NK-92 (cell line): ENCODE measurements at regions not wholly inside any gene's neighbourhood (a gene's known extent, or its start where the extent isn't known, plus 50 kb on each side); places are given as distances from the start of the nearest gene placed in this dataset.
"Not testable (repeated sequence)": the region's sequence is repeated elsewhere in the genome, so short reads cannot be mapped to it uniquely, and the experiment has no call there.

ENCODE experiments used
- DNase-seq: peaks from one replicate; lab custom pipeline; 2025; ENCODE audit not compliant: unreplicated experiment; lab: John Stamatoyannopoulos, UW

DNA sequence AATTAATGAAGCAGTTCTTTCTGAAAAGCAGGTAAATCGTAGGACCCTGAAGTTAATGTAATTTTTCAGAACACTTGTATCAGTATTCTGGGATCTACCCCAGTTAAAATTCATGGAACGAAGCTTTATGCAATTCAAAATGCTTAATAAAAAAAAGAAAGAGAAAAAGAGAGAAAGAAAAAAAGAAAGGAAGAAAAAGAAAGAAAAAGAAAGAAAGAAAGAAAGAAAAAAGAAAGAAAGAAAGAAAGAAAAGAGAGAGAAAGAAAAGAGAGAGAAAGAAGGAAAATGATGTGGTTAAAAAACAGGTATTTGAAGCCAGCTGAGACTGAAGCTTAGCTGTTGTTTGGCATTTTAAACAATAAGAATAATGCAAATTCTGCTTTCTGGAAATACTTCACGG lies 427.4 kb upstream of the AKR1E2 start:
- no peak for DNase-seq

DNA sequence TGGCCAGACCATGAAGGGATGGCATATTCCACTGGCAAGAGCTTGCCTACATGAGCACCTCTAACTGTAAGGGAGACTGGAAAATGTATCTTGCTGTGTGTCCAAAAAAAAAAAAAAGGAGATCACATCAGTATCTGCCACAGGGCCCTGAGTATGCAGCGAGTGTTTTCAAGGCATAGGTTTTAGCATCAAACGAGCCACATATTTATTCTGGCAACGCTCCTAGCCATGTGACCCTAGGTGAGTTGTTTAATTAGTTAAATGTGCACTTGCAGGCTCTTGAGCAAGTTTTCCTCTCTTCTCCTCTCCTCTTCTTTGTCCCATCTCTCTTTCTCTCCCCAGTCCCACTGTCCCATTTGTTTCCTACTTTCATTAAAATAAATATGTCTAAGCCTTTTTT lies 428.7 kb upstream of the AKR1E2 start:
- no peak for DNase-seq

DNA sequence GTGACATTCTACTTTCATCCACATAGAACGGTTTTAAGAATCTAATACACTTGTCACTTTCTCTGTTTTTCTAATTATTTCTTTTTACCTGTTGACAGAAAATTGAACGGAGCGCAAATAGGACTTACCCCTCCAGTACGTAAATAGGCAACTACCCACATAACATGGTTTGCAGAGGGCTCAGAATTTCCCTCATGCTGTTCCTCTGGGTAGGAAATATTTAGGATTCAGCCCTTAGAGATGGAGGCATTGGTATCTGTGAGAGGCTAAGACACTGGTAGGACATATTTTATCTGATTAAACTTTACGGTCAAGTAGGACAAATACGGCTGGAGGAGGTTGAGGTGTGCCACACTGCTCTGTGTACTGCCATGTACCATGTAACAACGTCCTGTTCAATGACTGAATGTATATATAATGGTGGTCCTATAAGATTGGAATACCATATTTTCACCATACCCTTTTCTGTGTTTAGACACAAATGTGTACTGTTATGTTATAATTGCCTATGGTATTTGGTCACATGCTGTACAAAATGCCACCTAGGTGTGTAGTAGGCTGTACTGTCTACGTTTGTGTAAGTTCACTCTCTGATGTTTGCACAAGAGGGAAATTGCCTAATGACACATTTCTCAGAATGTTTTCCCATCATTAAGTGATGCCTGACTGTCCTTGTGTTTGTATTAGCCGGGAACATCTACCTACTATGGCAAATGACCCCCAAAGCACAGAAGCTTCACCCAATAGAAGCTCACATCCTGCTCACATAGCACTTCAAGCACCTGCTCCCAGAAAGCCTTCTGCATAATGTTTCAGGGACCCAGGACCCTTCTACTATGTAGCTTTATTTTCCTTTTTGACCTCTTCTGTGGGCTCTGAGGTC lies 429.4 kb upstream of the AKR1E2 start:
- no peak for DNase-seq

DNA sequence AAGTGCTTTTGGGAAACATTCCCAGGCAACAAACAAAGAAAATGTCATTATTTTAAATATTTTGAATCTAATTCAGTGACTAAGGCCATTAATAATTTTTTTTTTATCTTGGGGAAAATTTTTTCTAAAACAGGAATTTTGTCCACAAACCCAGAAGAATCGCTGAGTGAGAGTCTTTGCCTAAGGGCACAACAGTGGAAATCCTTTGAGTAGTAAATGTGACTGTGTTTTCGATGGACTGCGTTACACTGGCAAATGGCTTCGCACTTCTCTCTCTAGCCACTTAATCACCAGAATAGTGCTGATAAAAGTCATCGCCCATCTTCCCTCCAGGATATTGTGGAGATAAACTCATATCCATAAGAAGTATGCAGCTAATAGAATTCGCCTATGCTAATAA lies 430.3 kb upstream of the AKR1E2 start:
- no peak for DNase-seq

DNA sequence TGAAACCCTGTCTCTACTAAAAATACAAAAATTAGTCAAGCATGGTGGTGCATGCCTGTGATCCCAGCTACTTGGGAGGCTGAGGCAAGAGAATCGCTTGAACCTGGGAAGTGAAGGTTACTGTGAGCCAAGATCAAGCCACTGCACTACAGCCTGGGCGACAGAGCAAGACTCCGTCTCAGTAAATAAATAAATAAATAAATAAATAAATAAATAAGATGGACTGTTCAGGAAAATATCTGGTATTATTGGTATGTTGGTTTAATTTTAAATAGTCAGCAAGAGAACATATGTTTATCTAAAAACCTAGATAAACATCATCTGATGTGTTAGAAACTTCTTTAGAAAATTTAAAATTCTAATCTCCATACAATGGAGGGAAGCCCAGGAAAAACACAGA lies 431.6 kb upstream of the AKR1E2 start:
- DNase-seq, result not testable (repeated sequence)

DNA sequence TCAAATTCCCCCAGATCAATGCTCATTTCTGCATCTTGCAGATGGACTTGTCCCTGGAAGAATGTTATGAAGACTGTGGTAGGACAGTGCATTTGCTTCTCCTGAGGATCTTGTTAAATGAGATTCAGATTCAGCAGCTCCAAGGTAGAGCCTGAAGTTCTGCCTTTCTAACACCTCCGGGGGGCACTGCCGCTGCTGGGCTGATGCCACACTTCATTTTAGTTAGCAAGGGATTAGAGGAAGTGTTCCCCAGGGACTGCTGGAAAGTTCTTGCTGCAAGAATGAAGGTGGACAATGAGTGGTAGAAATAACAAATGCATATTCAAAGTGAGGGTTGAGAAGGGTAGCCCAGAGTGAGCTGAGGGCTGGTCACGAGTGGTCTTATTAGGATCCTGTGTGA lies 434.3 kb upstream of the AKR1E2 start:
- no peak for DNase-seq

DNA sequence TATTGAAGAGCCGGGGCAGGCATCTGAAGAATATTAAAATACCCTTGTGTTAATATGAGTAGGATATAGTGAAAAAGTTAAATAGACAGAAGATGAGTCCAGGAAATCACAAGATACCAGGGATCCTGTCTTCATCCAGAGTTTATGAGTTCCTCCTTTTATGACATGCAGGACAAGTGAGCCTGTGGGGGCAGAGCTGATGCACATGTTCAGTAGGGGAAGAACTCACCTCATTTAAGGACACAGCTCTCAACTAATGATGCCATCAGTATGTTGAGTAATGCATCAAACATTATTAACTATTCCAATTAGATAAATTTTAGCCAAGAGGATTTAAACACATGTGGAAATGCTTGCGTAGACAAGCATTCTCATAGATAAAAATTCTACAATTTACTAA lies 435.8 kb upstream of the AKR1E2 start:
- no peak for DNase-seq

DNA sequence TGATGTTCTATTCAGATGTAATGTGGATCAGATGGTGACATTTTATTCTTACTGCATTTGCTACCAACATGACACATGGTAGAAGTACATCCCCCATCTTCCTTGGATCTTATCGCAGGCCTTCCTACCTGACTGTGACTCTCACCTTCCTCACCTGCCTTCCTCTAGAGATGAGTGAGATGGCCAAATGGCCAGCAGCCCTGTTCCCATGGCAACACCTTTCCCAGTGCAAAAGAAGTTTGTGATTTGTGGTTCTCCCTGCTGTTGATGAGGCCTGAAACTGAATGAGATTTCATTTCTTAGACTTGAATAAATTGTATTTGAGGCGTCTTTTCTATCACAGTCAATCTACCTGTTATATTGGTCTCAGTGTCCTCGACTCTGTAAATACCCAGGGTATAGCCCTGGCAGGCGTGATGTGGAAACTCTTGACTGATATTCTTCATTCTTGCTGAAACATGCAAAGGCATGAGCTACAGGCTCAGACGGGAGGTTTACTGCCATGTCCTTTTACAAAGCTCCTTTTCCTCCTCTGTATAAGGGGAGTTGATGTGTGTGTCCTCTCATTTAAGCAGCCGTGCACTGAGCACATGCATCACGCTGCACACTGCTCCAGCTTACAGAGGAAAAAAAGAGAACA lies 440.7 kb upstream of the AKR1E2 start:
- DNase-seq, result no peak

DNA sequence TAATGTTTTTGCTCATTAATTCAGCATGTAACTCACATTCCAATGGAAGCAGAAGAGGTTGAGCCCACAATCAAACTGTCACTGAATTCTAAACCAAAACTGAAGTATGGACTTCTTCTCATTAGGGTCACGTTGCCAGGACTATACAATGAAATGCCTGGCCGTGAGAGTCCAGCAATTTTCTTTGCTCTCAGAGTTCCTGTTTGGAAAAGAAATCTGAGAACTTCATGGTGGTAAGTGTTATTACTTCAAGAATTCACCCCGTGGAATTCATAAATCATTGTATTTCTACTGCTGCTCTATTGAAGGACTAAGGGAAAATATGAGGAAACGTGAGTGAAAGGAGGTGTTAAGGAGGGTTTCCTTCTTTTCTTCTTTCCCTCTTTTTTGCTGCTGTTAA lies 441.8 kb upstream of the AKR1E2 start:
- no peak for DNase-seq

DNA sequence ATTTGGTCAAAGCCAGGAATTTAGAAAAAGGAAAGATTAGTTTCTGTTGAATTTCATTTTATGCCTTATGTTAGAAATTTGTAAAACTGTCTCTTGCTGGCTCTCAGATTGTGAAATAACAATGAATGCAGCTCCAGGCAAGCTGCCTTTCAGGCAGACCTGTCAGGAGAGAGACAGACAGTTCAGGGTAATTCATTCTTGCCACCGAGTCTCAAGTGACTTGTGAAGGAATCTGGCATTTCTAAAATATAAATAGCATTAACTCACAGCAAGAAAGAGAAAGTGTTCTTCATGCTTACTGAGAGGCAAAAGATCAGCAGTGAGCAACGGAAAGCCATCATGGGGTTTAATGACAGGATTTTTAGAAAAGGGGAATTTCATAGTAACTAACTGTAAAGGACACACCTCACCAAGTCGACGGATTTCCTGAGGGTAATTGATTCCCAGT lies 442.3 kb upstream of the AKR1E2 start:
- DNase-seq, result no peak

DNA sequence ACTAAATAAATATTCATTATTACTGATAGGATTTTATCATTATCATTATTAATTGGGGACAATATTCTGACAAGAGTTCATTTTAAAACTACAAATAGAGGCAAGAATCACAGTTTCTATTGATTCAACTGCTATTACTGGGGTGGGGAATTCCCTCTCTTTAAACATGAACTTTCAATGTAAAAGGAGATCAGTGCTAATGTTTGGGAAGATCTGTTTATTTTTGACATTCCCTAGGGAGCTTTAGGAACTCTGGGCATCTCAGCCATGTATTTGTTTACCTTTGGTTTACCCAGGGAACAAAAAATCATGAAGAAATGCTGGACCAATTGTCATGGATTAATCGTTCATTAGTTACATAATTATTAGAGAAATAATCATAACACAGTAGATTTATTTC lies 443.2 kb upstream of the AKR1E2 start:
- no peak for DNase-seq

DNA sequence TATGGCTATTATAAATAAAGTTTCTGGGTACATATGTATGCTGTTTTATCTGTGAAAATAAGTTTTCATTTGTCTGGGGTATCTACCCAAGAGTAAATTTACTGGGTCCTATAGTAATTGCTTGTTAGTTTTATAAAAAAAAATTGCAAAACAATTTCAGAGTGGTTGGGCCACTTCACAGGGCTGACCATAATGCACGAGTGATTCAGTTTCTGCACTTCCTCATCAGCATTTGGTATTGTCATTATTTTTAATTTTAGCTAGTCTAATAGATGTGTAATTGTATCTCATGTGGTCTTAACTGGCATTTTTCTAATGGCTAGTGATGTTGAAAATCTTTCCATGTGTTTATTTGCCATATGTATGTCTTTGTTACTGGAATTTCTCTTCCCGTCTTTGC lies 452.4 kb upstream of the AKR1E2 start:
- no peak for DNase-seq

DNA sequence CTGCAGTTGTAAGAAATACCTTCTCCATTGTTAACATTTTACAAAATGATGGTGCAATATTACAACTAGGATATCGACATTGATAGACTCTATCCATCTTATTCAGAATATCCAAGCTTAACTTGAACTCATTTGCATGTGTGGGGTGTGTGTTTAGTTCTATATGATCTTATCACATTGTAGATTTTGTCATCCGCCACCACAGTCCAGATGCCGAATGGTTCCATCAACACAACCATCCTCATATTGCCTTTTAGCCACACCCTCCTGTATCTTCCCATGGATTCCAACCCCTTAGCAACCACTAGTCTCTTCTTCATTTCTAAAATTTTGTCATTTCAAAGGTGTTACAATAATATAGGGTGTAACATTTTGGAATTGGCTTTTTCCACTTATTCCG lies 452.9 kb upstream of the AKR1E2 start:
- DNase-seq, result no peak

DNA sequence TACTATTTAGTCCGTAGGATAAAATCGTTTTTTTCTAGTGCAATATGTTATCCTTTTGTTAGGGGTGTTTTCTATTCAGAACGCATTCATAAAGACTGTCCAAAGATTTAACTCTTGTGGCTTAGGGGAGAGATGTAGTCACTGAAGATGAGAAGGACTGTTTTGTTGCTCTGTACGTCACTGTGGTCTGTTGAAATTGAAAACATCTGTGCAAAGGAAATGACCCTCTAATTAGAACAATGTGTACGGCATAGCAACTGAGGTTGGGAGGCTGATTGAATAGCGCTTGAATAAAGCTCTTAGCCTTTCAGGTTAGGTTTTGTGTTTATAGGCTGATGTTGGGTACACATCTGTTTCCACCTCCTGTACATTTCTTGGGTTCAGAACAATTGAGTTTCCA lies 453.4 kb upstream of the AKR1E2 start:
- no peak for DNase-seq

DNA sequence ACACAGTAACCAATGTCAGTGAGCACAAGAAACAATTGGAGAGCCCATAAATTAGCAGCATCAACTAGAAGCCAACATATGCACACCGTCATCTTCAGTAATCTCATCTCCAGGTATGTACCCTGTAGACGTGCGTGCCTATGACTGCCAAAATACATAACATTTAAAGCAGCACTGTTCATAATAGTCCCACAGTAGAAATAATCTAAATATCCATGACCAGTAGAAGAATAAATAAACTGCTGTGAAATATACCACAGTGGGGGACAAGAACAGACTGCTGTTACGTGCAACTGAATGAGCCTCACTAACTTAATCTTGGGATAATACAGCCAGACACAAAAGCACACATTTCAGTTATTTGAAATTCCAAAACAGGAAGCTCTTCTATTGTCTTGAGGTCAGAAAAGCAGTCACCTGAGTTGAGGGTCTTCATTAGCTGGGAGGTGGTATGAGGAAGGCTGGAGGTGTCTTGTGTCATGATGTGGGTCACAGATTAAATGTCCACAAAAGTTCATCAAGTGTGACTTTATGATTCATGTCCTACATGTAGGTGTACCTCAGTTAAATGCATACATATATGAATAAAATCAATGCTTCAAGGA lies 454.2 kb upstream of the AKR1E2 start:
- DNase-seq, result no peak

DNA sequence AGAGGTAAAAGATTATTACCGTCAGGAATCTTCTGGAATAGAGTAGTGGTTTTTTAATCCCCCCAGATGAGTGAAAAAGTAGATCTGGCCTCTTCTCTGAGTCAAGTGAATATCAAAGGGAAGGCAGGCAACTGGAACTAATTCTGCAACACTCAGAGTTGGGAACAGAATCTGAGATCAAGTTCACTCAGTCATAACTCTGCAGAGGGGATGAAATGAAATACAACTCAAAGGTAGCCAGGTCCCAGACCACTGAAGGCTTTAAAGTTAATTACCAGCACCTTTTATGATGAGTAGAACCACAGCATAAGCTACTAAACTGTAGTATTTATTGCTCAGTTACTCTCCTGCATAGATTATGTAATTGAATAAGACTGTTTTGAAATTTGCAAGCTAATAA lies 455.6 kb upstream of the AKR1E2 start:
- DNase-seq, result no peak

DNA sequence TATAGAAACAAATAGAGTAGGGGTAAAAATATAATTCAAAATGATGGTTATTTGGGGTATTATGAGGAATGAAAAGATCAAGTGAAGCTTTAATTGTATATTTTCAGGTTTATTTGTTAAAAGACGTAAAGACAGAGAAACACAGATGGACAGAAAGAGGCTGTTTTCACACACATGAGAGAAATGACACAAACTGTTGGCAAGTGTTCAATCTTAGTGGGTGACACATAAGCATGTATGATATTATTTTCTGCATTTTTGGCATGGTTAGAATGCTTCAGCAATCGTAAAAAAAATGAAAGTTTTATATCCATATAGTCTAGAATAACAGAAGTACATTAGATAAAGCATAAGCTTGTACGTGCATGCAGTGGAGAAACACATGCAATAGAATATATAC lies 464.4 kb upstream of the AKR1E2 start:
- DNase-seq, result no peak

DNA sequence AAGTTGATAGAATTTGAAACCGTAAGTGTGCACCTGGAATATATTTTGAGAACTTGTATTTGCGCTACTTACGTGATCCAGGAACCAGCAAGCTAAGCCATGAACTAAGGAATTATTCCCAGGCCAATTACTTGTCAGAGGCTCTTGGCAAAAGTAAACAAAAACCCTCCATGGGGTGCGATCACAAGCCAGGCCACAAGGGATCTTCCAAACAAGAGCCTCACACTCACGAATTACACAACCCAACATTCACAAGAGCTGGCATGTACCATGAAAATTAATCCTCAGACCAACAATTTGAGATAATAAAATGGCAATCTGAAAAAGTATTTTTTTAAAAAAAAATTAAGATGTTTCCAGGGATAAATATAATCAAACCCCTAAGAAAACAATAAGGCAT lies 467.0 kb upstream of the AKR1E2 start:
- no peak for DNase-seq

DNA sequence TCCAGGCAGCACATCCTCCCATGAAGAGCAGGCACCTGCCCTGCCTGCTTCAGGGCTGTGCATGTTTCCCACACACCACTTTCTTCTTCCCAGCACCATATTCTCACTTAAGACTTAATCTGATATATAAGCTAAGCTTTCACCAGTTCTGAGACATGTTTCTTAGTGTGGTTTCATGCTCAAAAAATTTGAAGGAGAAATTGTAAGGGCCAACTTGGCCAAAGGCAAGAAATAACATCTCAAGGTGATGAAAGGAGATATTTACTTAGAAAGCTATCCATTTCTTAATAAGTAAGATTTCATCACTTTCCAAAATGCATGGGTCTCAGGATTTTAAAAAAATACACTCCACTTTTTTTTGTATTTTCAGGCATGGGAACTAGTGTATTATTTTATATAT lies 468.1 kb upstream of the AKR1E2 start:
- no peak for DNase-seq

DNA sequence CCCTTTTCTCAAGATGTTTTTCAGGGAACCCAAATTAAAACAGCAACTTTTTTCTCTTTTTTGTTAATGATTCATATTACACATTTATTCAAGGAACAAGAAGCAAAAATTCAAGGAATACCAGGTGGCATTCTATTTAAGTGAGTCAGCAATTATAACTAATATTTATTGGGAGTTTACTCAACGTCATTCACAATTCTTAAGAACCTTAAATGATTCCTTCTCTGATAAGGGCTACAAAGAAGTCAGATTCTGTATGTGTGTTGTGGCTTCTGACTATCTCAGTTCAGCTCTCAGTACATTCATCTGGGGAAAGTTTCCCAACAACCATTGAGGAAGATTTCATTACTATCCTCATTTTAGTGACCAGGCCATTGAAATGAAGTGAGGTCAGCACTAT lies 470.7 kb upstream of the AKR1E2 start:
- DNase-seq, result no peak

DNA sequence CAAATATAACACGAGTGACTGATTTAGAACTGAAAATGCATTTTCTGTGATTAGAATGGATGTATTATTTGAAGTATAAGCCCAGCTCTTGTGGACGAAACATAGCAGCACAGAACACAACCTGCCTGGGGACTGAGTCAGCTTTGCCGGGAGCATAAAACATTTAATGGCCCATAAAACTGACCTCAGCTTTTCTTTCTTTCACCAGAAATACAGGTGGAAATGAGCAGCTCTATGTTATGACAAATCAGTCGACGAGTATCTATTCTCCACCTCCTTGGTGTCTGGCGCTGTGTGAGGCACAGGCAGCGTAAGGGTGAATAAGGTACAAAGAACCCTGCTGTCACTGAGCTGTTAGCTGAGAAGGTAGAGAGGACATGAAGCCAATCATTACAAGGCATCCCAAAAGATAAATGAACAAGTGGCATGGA lies 471.6 kb upstream of the AKR1E2 start:
- DNase-seq, result no peak

DNA sequence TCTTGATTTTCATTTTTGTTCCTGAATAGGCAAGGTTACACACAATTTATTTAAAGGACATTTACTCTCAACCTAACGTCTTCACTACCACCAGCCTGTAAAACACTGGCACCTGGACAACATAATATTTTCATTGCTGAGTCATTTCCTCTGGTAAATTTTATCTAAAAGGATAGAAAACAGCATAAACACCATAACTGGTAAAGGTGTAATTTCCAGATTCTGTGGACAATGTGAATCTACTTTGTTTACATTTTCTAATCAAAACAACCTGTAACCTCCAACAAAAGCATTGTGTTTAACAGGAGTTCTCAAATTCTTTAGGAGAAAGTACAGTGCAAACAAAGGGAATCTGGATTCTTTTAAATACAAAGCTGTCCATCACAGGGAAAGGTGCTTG lies 472.0 kb upstream of the AKR1E2 start:
- no peak for DNase-seq
